Glutamatergic neuron (in vitro differentiated cells): ENCODE measurements at regions not wholly inside any gene's neighbourhood (a gene's known extent, or its start where the extent isn't known, plus 50 kb on each side); places are given as distances from the start of the nearest gene placed in this dataset.

Experiments used
- DNase-seq: peaks from one replicate; pipeline ENCODE4 v3.0.0; 2022
- H3K27ac Mint-ChIP-seq: one replicate; pipeline ENCODE4 v1.8.0; 2020; ENCODE audit warnings: mild to moderate bottlenecking, mixed read lengths, inconsistent platforms; ENCODE audit not compliant: unreplicated experiment
- H3K27me3 Mint-ChIP-seq: one replicate; pipeline ENCODE4 v1.8.0; 2020; ENCODE audit warnings: mild to moderate bottlenecking, moderate library complexity, mixed read lengths, inconsistent platforms; ENCODE audit not compliant: unreplicated experiment
- H3K36me3 Mint-ChIP-seq: one replicate; pipeline ENCODE4 v1.8.0; 2020; ENCODE audit warnings: mild to moderate bottlenecking, mixed read lengths, inconsistent platforms; ENCODE audit not compliant: unreplicated experiment
- H3K4me1 Mint-ChIP-seq: one replicate; pipeline ENCODE4 v1.8.0; 2020; ENCODE audit warnings: mild to moderate bottlenecking, low read depth, mixed read lengths, inconsistent platforms; ENCODE audit not compliant: unreplicated experiment
- H3K4me3 Mint-ChIP-seq: one replicate; pipeline ENCODE4 v1.8.0; 2020; ENCODE audit warnings: mild to moderate bottlenecking, mixed read lengths, inconsistent platforms; ENCODE audit not compliant: unreplicated experiment
- H3K9me3 Mint-ChIP-seq: one replicate; pipeline ENCODE4 v1.8.0; 2020; ENCODE audit warnings: mild to moderate bottlenecking, moderate library complexity, mixed read lengths, inconsistent platforms; ENCODE audit not compliant: unreplicated experiment
- TF ChIP-seq, protein P1 (sequence below): fragments of 200-600 bp; sonication (generic); IDR thresholded peaks from one replicate; pipeline ENCODE4 v1.5.0; 2021; ENCODE audit not compliant: partially characterized antibody, unreplicated experiment

DNA sequence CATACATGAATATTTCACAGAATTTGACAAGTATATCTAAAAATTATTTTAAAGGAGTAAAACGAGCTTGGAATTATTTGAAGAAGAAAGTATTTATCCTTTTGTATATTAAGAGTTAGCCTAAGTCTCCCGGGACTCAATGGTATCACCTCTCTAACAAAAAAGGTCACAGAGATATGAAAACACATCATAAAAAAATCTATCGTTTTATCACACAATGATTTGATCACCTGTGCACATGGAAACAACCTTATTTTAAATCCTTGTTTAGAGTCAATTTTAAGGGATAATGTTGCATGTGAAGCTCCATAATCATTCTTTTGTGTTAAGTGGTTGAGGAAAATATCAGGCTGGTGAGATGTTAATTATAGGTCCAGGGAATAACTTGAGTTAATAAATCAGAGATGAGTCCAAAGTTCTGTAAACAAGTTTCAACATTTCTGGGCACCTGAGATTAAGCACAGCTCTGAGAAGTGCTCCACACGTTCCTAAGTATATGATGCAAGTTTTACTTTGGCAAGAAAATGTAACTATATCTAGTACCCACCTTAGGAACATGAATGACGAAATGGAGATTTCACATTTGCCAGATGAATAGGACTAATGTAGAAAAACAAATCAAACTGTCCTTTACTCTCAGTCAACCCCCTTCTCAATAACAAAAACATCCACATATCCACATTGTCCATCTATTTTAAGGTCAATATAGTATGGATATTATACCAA lies 148.5 kb upstream of the AKR1E2 start:
- no peaks in the 10 kb centered on the region for H3K27me3 Mint-ChIP-seq
- TF ChIP-seq, protein P1, sequence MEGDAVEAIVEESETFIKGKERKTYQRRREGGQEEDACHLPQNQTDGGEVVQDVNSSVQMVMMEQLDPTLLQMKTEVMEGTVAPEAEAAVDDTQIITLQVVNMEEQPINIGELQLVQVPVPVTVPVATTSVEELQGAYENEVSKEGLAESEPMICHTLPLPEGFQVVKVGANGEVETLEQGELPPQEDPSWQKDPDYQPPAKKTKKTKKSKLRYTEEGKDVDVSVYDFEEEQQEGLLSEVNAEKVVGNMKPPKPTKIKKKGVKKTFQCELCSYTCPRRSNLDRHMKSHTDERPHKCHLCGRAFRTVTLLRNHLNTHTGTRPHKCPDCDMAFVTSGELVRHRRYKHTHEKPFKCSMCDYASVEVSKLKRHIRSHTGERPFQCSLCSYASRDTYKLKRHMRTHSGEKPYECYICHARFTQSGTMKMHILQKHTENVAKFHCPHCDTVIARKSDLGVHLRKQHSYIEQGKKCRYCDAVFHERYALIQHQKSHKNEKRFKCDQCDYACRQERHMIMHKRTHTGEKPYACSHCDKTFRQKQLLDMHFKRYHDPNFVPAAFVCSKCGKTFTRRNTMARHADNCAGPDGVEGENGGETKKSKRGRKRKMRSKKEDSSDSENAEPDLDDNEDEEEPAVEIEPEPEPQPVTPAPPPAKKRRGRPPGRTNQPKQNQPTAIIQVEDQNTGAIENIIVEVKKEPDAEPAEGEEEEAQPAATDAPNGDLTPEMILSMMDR: no peak
- no peak overlapping the region for H3K27ac Mint-ChIP-seq
- no peaks in the 10 kb centered on the region for H3K4me1 Mint-ChIP-seq
- no peak overlapping the region for H3K4me3 Mint-ChIP-seq
- DNase-seq: no peak
- no peaks in the 10 kb centered on the region for H3K36me3 Mint-ChIP-seq
- no peaks in the 10 kb centered on the region for H3K9me3 Mint-ChIP-seq

DNA sequence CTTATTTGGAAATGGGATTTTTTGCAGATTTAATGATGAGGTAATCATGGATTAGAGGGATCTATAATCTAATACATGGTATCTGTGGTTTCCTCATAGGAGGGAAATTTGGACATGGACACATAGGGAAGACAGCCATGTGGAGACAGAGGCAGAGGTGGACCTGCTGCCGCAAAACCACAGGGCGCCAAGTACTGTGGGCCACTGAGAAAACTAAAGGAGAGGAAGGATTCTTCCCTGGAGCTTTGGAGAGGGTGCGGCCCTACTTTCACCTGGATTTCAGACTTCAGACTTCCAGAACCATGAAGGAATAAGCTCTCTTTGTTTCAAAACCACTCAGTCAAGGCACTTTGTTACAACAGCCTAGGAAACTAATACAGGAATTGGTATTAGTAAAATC lies 149.4 kb upstream of the AKR1E2 start:
- TF ChIP-seq, protein P1: no peak
- Mint-ChIP-seq H3K4me3 (no peak overlapping the region), H3K27me3 (no peaks in the 10 kb centered on the region), H3K4me1 (no peaks in the 10 kb centered on the region), H3K9me3 (no peaks in the 10 kb centered on the region), H3K36me3 (no peaks in the 10 kb centered on the region), H3K27ac (no peak overlapping the region)
- DNase-seq: no peak

DNA sequence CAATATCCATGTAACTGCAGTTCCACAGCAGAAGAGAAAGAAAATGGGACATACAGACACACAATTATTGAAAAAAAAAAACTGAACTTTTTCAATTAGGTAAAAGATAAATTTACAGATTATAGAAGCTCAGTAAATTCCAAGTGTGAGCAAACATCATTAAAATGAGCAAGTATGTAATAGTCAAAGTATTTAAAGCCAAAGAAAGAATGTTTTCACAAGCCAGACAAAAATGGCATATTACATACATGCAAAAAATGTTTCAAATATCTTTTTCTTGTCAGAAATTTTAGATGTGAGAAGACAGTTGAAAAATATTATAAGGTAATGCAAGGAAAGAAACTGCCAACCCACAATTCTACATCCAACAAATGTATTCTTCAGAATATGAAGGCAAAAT lies 150.2 kb upstream of the AKR1E2 start:
- Mint-ChIP-seq H3K4me3 (no peak overlapping the region), H3K27me3 (no peaks in the 10 kb centered on the region), H3K9me3 (no peaks in the 10 kb centered on the region), H3K4me1 (no peaks in the 10 kb centered on the region), H3K36me3 (no peaks in the 10 kb centered on the region), H3K27ac (no peak overlapping the region)
- DNase-seq: no peak
- TF ChIP-seq, protein P1: no peak

DNA sequence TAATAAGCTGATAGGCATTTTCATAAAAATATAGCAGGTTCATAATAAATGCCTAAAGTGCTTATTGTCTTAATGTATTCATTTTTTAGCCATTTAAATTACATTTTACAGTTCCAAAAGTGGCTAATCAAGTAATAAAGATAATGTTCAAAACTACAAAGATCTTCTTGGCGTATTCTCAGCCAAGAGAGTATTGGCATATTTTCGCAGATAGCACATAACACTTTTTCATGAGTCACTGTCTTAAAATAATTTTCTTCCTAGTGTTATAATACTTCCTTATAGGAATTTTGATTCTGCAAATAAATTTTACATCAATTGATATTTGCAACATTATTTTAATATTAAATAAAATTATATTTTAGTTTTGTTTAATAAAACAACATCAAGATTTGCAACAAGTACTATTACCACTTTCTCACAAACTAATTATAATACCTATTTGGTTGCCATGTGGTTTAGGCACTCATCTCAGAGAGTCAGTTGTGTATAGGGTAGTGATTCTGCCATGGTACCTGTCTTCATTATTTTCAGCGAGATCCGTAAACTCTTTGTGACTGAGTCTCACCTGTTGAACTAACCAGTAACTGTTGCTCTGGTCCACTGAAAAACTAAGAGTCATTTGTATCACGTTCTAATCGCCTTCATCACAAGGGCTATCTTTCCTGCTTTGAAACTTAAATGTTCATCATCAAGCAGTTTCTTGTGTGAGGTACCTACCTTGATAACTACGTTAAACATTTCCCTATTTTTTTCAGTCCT lies 152.5 kb upstream of the AKR1E2 start:
- no peak for DNase-seq
- no peaks in the 10 kb centered on the region for H3K9me3 Mint-ChIP-seq
- H3K36me3 Mint-ChIP-seq: no peaks in the 10 kb centered on the region
- H3K27ac Mint-ChIP-seq: no peak overlapping the region
- no peaks in the 10 kb centered on the region for H3K27me3 Mint-ChIP-seq
- TF ChIP-seq, protein P1: no peak
- no peak overlapping the region for H3K4me3 Mint-ChIP-seq
- H3K4me1 Mint-ChIP-seq: no peaks in the 10 kb centered on the region

DNA sequence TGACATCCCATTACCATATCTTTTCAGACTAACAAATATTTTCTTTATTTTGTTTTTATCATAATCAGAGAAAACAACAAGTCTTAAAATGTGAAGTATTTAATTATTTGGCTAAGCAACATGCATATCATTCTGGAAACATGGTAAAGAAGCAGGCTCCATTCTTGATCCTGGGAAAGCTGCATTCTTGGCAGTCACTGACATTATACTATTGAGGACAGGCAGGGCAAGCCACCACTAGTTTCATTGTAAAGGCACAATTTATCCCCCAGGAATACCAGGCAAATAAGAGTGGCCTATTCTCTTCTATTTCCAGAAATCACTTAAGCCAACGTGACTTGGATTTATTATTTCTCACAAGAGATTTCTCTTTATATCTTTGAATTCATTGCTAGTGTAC lies 153.8 kb upstream of the AKR1E2 start:
- no peak for DNase-seq
- no peak overlapping the region for H3K27ac Mint-ChIP-seq
- no peaks in the 10 kb centered on the region for H3K9me3 Mint-ChIP-seq
- H3K27me3 Mint-ChIP-seq: no peaks in the 10 kb centered on the region
- H3K4me1 Mint-ChIP-seq: no peaks in the 10 kb centered on the region
- TF ChIP-seq, protein P1: no peak
- no peaks in the 10 kb centered on the region for H3K36me3 Mint-ChIP-seq
- H3K4me3 Mint-ChIP-seq: no peak overlapping the region
